ENCODE measurements at regions not wholly inside any gene's neighbourhood (a gene's known extent, or its start where the extent isn't known, plus 50 kb on each side); places are given as distances from the start of the nearest gene placed in this dataset.

DNA sequence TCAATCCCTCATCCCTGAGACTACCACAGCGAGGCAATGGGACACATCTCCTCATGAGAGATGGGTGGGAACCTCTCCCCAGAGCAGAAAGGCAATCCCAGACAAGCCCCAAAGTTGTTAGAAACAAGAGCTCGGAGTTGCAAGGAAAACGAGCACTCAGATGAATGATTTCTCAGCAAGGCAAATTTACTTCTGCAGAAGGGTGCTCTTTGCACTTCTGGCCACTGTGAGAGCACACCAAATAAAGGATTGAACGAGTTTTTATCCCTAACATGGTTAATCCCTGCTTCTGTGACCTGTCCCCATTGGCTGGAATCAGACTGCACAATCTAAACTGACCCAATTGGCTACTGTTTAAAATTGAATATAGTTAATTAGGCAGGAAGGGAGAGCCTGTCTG is 339.1 kb upstream of the POU1F1 start:
- TF ChIP-seq, protein P1, sequence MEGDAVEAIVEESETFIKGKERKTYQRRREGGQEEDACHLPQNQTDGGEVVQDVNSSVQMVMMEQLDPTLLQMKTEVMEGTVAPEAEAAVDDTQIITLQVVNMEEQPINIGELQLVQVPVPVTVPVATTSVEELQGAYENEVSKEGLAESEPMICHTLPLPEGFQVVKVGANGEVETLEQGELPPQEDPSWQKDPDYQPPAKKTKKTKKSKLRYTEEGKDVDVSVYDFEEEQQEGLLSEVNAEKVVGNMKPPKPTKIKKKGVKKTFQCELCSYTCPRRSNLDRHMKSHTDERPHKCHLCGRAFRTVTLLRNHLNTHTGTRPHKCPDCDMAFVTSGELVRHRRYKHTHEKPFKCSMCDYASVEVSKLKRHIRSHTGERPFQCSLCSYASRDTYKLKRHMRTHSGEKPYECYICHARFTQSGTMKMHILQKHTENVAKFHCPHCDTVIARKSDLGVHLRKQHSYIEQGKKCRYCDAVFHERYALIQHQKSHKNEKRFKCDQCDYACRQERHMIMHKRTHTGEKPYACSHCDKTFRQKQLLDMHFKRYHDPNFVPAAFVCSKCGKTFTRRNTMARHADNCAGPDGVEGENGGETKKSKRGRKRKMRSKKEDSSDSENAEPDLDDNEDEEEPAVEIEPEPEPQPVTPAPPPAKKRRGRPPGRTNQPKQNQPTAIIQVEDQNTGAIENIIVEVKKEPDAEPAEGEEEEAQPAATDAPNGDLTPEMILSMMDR (tag by site-specific recombination; IDR thresholded peaks at IDR 0.05) = no peak
- TF ChIP-seq, protein P2, sequence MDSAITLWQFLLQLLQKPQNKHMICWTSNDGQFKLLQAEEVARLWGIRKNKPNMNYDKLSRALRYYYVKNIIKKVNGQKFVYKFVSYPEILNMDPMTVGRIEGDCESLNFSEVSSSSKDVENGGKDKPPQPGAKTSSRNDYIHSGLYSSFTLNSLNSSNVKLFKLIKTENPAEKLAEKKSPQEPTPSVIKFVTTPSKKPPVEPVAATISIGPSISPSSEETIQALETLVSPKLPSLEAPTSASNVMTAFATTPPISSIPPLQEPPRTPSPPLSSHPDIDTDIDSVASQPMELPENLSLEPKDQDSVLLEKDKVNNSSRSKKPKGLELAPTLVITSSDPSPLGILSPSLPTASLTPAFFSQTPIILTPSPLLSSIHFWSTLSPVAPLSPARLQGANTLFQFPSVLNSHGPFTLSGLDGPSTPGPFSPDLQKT (IDR thresholded peaks at IDR 0.05; ENCODE audit: borderline replicate concordance, low read depth, low read length) = no peak
- TF ChIP-seq ZNF664 (tag by site-specific recombination; IDR thresholded peaks at IDR 0.05) = no peak
- no peak for TF ChIP-seq ZBTB20 (tag by site-specific recombination; IDR thresholded peaks at IDR 0.05)
- TF ChIP-seq KLF9 (tag by site-specific recombination; IDR thresholded peaks at IDR 0.05; ENCODE audit: low read depth) = no peak
- TF ChIP-seq ZNF658 (tag by site-specific recombination; IDR thresholded peaks at IDR 0.05) = no peak
- no peak for TF ChIP-seq RBAK (tag by site-specific recombination; IDR thresholded peaks at IDR 0.05)
- TF ChIP-seq ZNF701 (tag by site-specific recombination; IDR thresholded peaks at IDR 0.05) = no peak
- TF ChIP-seq MYNN (tag by site-specific recombination; IDR thresholded peaks at IDR 0.05; ENCODE audit: borderline replicate concordance) = no peak
- TF ChIP-seq, protein P3, sequence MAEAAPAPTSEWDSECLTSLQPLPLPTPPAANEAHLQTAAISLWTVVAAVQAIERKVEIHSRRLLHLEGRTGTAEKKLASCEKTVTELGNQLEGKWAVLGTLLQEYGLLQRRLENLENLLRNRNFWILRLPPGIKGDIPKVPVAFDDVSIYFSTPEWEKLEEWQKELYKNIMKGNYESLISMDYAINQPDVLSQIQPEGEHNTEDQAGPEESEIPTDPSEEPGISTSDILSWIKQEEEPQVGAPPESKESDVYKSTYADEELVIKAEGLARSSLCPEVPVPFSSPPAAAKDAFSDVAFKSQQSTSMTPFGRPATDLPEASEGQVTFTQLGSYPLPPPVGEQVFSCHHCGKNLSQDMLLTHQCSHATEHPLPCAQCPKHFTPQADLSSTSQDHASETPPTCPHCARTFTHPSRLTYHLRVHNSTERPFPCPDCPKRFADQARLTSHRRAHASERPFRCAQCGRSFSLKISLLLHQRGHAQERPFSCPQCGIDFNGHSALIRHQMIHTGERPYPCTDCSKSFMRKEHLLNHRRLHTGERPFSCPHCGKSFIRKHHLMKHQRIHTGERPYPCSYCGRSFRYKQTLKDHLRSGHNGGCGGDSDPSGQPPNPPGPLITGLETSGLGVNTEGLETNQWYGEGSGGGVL (tag by site-specific recombination; IDR thresholded peaks at IDR 0.05) = no peak
- TF ChIP-seq ZFP37 (tag by site-specific recombination; IDR thresholded peaks at IDR 0.05) = no peak

Data from HEK293 (cell line).